ENCODE measurements at regions not wholly inside any gene's neighbourhood (a gene's known extent, or its start where the extent isn't known, plus 50 kb on each side); places are given as distances from the start of the nearest gene placed in this dataset.

- no peaks in the 10 kb centered on the region for H3K9me2 ChIP-seq (ENCODE audit: insufficient read depth)
- H3K9me3 ChIP-seq (ENCODE audit: insufficient read depth, low read depth): peaks cover 5% of the 10 kb centered on the region; the same call in 1 of the 2 replicates
- intact Hi-C loops (cut with micrococcal nuclease; ENCODE audit: unreplicated experiment): no loop called here
- H2AFZ ChIP-seq: no peak overlapping the region
- H3K4me3 ChIP-seq: no peak overlapping the region
- no peak overlapping the region for H3K4me2 ChIP-seq
- TF ChIP-seq EZH2 (IDR thresholded peaks at IDR 0.05; ENCODE audit: low read depth) (no peak), CTCF (conservative IDR thresholded peaks at IDR 0.05) (no peak)
- ChIA-PET CTCF (no interaction called here), POLR2A (ENCODE audit: unreplicated experiment) (no interaction called here)
- no peaks in the 10 kb centered on the region for H3K4me1 ChIP-seq (replicated peaks; ENCODE audit: insufficient read depth)
- H3K27me3 ChIP-seq (ENCODE audit: insufficient read depth, low read depth): peaks cover 96% of the 10 kb centered on the region
- no peak for DNase-seq
- no peak overlapping the region for H3K27ac ChIP-seq
- BruUV-seq (replicated peaks): no TSS peak
- no peaks in the 10 kb centered on the region for H4K20me1 ChIP-seq (ENCODE audit: insufficient read depth)
- H3K79me2 ChIP-seq (ENCODE audit: low read depth): no peaks in the 10 kb centered on the region
- H3F3A ChIP-seq (ENCODE audit: insufficient read depth, low read depth): no peaks in the 10 kb centered on the region
- no peaks in the 10 kb centered on the region for H3K36me3 ChIP-seq (ENCODE audit: low read depth)
Measured at GRCh38 chr7:155147624-155148023, 77.5 kb downstream of the HTR5A start.

DNA sequence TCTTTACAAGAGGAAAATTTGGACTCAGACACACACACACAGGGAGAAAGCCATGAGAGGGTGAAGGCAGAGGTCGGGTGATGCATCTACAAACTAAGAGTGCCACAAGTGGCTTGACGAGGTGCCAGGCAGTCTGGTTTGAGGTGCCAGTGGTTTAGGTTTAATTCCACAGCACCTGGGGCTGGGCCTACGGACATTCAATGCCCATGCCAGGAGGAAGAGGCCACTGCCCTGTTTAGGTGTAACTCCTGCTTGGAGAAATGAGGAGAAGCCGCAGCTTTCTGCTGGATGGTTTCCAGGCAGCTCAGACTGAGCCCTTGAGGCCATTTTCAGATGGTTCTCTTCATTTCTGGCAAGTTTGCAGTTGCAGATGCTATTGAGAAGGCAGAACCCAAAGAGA is 83.6 kb downstream of the HTR5A start:
- Histone ChIP-seq H3K36me3 (ENCODE audit: low read depth) (no peaks in the 10 kb centered on the region), H3K79me2 (ENCODE audit: low read depth) (no peaks in the 10 kb centered on the region), H3K4me3 (no peak overlapping the region), H3K9me3 (ENCODE audit: insufficient read depth, low read depth) (peaks cover 5% of the 10 kb centered on the region; the same call in 1 of the 2 replicates), H3K9me2 (ENCODE audit: insufficient read depth) (no peaks in the 10 kb centered on the region), H4K20me1 (ENCODE audit: insufficient read depth) (no peaks in the 10 kb centered on the region), H3K4me1 (replicated peaks; ENCODE audit: insufficient read depth) (no peaks in the 10 kb centered on the region), H3F3A (ENCODE audit: insufficient read depth, low read depth) (no peaks in the 10 kb centered on the region), H3K4me2 (no peak overlapping the region), H3K27ac (no peak overlapping the region), H3K27me3 (ENCODE audit: insufficient read depth, low read depth) (peaks cover 97% of the 10 kb centered on the region), H2AFZ (no peak overlapping the region)
- TF ChIP-seq CTCF (conservative IDR thresholded peaks at IDR 0.05) (no peak), EZH2 (IDR thresholded peaks at IDR 0.05; ENCODE audit: low read depth) (no peak)
- no peak for DNase-seq
- BruUV-seq (replicated peaks): no TSS peak
- ChIA-PET CTCF (no interaction called here), POLR2A (ENCODE audit: unreplicated experiment) (no interaction called here)
- intact Hi-C loops (cut with micrococcal nuclease; ENCODE audit: unreplicated experiment): no loop called here

DNA sequence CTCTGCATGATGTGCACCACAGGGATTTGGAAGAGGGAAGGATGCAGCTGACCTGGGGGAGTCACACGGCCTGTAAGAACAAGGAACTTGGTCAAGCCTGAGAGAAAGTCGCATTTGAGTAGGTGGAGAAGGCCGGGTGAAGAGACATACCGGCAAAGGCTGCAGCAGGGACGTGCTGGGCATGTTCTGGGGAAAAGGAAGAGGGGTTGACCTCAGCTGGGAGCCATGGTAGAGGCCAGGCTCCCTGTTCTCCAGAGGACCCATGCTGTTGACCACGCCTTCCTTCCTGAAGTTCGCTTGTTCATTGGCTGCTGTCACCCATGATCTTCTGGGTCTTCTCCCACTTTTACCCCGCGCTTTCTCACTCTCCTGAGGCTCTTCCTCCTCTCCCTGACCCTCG is 84.5 kb downstream of the HTR5A start:
- Histone ChIP-seq H3K36me3 (ENCODE audit: low read depth) (no peaks in the 10 kb centered on the region), H3K27me3 (ENCODE audit: insufficient read depth, low read depth) (peaks cover 89% of the 10 kb centered on the region), H3F3A (ENCODE audit: insufficient read depth, low read depth) (no peaks in the 10 kb centered on the region), H3K27ac (no peak overlapping the region), H3K79me2 (ENCODE audit: low read depth) (no peaks in the 10 kb centered on the region), H3K9me2 (ENCODE audit: insufficient read depth) (no peaks in the 10 kb centered on the region), H3K4me2 (no peak overlapping the region), H4K20me1 (ENCODE audit: insufficient read depth) (no peaks in the 10 kb centered on the region), H3K4me3 (no peak overlapping the region), H2AFZ (no peak overlapping the region), H3K4me1 (replicated peaks; ENCODE audit: insufficient read depth) (no peaks in the 10 kb centered on the region), H3K9me3 (ENCODE audit: insufficient read depth, low read depth) (peaks cover 5% of the 10 kb centered on the region; the same call in 1 of the 2 replicates)
- no TSS peak for BruUV-seq (replicated peaks)
- ChIA-PET CTCF (no interaction called here), POLR2A (ENCODE audit: unreplicated experiment) (no interaction called here)
- TF ChIP-seq EZH2 (IDR thresholded peaks at IDR 0.05; ENCODE audit: low read depth): no peak
- no peak for TF ChIP-seq CTCF (conservative IDR thresholded peaks at IDR 0.05)
- intact Hi-C loops (cut with micrococcal nuclease; ENCODE audit: unreplicated experiment): no loop called here
- DNase-seq: no peak
